ENCODE measurements at regions not wholly inside any gene's neighbourhood (a gene's known extent, or its start where the extent isn't known, plus 50 kb on each side); places are given as distances from the start of the nearest gene placed in this dataset.

DNA sequence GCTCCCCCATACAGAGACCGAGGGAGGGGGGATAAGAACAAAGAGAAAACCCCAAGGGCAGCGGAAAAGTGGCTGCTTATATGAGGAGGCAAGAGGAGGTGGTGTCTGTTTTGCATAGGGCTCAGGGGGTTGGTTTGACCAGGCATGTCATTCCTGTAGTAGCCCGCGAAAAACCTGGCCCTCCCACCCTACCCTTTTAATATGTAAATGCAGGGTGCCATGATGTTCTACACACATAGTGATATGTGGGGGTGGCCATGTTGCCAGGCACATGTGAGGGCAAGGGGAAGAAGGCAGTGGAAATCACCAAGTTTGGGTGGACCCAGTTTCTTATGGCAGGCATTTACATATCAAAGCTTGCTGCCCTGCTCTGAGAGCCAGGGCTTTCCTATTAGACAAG, 203.5 kb upstream of the UBL3 start:
- no peak overlapping the region for H3K9ac ChIP-seq (ENCODE audit: low read length)
- intact Hi-C loops (cut with micrococcal nuclease) = no loop called here
- DNase-seq (no peak), ATAC-seq (ENCODE audit: low read depth) (no peak)
- Mint-ChIP-seq H3K4me1 (peaks cover 4% of the 10 kb centered on the region), H3K27me3 (peaks cover 20% of the 10 kb centered on the region), H3K4me3 (no peak overlapping the region), H3K9me3 (ENCODE audit: insufficient read depth) (no peaks in the 10 kb centered on the region), H3K27ac (no peak overlapping the region)
- H3K4me1 ChIP-seq (ENCODE audit: control insufficient read depth in 2 of 2, insufficient read depth in 2 of 2, low read length in 2 of 2) = no peaks in the 10 kb centered on the region
- WGBS (ENCODE audit: insufficient coverage) = no CpG with 5 or more reads among the region's 4 CpGs
- TF ChIP-seq, protein P1, sequence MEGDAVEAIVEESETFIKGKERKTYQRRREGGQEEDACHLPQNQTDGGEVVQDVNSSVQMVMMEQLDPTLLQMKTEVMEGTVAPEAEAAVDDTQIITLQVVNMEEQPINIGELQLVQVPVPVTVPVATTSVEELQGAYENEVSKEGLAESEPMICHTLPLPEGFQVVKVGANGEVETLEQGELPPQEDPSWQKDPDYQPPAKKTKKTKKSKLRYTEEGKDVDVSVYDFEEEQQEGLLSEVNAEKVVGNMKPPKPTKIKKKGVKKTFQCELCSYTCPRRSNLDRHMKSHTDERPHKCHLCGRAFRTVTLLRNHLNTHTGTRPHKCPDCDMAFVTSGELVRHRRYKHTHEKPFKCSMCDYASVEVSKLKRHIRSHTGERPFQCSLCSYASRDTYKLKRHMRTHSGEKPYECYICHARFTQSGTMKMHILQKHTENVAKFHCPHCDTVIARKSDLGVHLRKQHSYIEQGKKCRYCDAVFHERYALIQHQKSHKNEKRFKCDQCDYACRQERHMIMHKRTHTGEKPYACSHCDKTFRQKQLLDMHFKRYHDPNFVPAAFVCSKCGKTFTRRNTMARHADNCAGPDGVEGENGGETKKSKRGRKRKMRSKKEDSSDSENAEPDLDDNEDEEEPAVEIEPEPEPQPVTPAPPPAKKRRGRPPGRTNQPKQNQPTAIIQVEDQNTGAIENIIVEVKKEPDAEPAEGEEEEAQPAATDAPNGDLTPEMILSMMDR (IDR thresholded peaks at IDR 0.05) = no peak
- no peak for TF ChIP-seq EZH2 (IDR thresholded peaks at IDR 0.05; ENCODE audit: borderline replicate concordance, insufficient read depth, low read depth, low read length, poor library complexity, severe bottlenecking)
- no peaks in the 10 kb centered on the region for H3K36me3 ChIP-seq (replicated peaks in 1 of 2; ENCODE audit: control extremely low read depth in 1 of 2, control insufficient read depth in 1 of 2, extremely low read depth in 1 of 2, insufficient read depth in 2 of 2, low read length in 1 of 2)
- POLR2A ChIA-PET = no interaction called here
- CTCF ChIA-PET = no interaction called here
- H3K79me2 ChIP-seq (ENCODE audit: control insufficient read depth, insufficient read depth, low read length) = no peaks in the 10 kb centered on the region
- no peak overlapping the region for H2AFZ ChIP-seq (ENCODE audit: insufficient read depth, low read depth, low read length, poor library complexity, severe bottlenecking)
- H3K4me2 ChIP-seq (replicated peaks; ENCODE audit: low read depth, low read length, poor library complexity, severe bottlenecking) = no peak overlapping the region
- H3K4me3 ChIP-seq (ENCODE audit: control extremely low read depth in 1 of 5, extremely low read depth in 1 of 5, insufficient read depth in 1 of 5, low read depth in 2 of 5, low read length in 4 of 5) = no peak overlapping the region
- peaks cover 0 to 9% (median 2%) of the 10 kb centered on the region in 3 donors for H3K9me3 ChIP-seq (ENCODE audit: control extremely low read depth in 1 of 3, control insufficient read depth in 2 of 3, insufficient read depth in 1 of 3, low read length in 2 of 3)
- H3K27me3 ChIP-seq (replicated peaks in 1 of 4; ENCODE audit: control extremely low read depth in 1 of 4, control insufficient read depth in 3 of 4, insufficient read depth in 4 of 4, low read length in 3 of 4) = peaks cover 0 to 3% (median 0%) of the 10 kb centered on the region in 4 experiments
- H4K20me1 ChIP-seq (ENCODE audit: control insufficient read depth, insufficient read depth, low read length, poor library complexity, severe bottlenecking) = no peaks in the 10 kb centered on the region
- no peak overlapping the region for H3K27ac ChIP-seq (ENCODE audit: low read length in 2 of 2)

DNA sequence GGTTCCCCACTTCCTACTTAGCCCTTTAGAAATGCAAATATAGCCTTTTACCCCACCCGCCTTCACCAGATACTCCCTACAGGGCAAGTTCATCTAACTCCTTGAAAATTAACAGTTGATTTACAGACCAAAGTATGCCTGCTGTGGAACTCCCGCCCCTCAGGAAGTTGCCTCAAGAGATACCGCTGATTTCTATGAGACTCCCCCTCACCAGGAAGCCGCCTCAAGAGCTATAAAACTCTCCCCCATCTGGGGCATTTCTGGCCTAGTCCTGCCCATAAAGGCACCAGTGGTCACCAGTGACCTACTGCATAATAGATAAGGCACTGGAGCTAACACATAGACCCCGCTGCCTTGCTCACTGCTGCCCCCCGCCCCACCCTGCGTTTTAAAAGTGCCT, 201.7 kb upstream of the UBL3 start:
- Histone ChIP-seq H4K20me1 (ENCODE audit: control insufficient read depth, insufficient read depth, low read length, poor library complexity, severe bottlenecking) (no peaks in the 10 kb centered on the region), H3K27me3 (replicated peaks in 1 of 4; ENCODE audit: control extremely low read depth in 1 of 4, control insufficient read depth in 3 of 4, insufficient read depth in 4 of 4, low read length in 3 of 4) (peaks cover 0 to 3% (median 0%) of the 10 kb centered on the region in 4 experiments), H3K79me2 (ENCODE audit: control insufficient read depth, insufficient read depth, low read length) (no peaks in the 10 kb centered on the region), H3K4me1 (ENCODE audit: control insufficient read depth in 2 of 2, insufficient read depth in 2 of 2, low read length in 2 of 2) (no peaks in the 10 kb centered on the region), H2AFZ (ENCODE audit: insufficient read depth, low read depth, low read length, poor library complexity, severe bottlenecking) (peak overlapping the region; percentile 49), H3K9ac (ENCODE audit: low read length) (no peak overlapping the region), H3K36me3 (replicated peaks in 1 of 2; ENCODE audit: control extremely low read depth in 1 of 2, control insufficient read depth in 1 of 2, extremely low read depth in 1 of 2, insufficient read depth in 2 of 2, low read length in 1 of 2) (no peaks in the 10 kb centered on the region), H3K4me3 (ENCODE audit: control extremely low read depth in 1 of 5, extremely low read depth in 1 of 5, insufficient read depth in 1 of 5, low read depth in 2 of 5, low read length in 4 of 5) (no peak overlapping the region), H3K27ac (ENCODE audit: low read length in 2 of 2) (no peak overlapping the region), H3K4me2 (replicated peaks; ENCODE audit: low read depth, low read length, poor library complexity, severe bottlenecking) (no peak overlapping the region), H3K9me3 (ENCODE audit: control extremely low read depth in 1 of 3, control insufficient read depth in 2 of 3, insufficient read depth in 1 of 3, low read length in 2 of 3) (no peaks in the 10 kb centered on the region)
- TF ChIP-seq, protein P1 (IDR thresholded peaks at IDR 0.05) = no peak
- TF ChIP-seq EZH2 (IDR thresholded peaks at IDR 0.05; ENCODE audit: borderline replicate concordance, insufficient read depth, low read depth, low read length, poor library complexity, severe bottlenecking) = no peak
- CTCF ChIA-PET = no interaction called here
- DNase-seq (no peak), ATAC-seq (ENCODE audit: low read depth) (no peak)
- peaks cover 4% of the 10 kb centered on the region for H3K4me1 Mint-ChIP-seq
- 33% methylated on average over 7 of the region's 7 CpGs for WGBS (ENCODE audit: insufficient coverage)
- POLR2A ChIA-PET = no interaction called here
- peaks cover 22% of the 10 kb centered on the region for H3K27me3 Mint-ChIP-seq
- H3K27ac Mint-ChIP-seq = no peak overlapping the region
- intact Hi-C loops (cut with micrococcal nuclease) = no loop called here
- no peak overlapping the region for H3K4me3 Mint-ChIP-seq
- no peaks in the 10 kb centered on the region for H3K9me3 Mint-ChIP-seq (ENCODE audit: insufficient read depth)

Measured in B cell (primary cell).